AML-193 (cell line): ENCODE measurements at regions not wholly inside any gene's neighbourhood (a gene's known extent, or its start where the extent isn't known, plus 50 kb on each side); places are given as distances from the start of the nearest gene placed in this dataset.
"Not testable (repeated sequence)": the region's sequence is repeated elsewhere in the genome, so short reads cannot be mapped to it uniquely, and the experiment has no call there.

Source experiments
- DNase-seq, 2 experiments: peaks; one replicate each; lab custom pipeline; 2025; lab: John Stamatoyannopoulos, UW

- DNase-seq = no peak
Observed at GRCh38 chr17:64773386-64773835, 111.3 kb upstream of the SMURF2 start.

- DNase-seq = no peak
Observed at GRCh38 chr17:64772845-64773299, 110.8 kb upstream of the SMURF2 start.

GRCh38 chr17:64771980-64772844, 110.1 kb upstream of the SMURF2 start:
- DNase-seq = peak in 1 of 2 experiments; percentile 4

GRCh38 chr17:64769712-64770111, 107.6 kb upstream of the SMURF2 start:
- DNase-seq = no peak

- DNase-seq = no peak
Observed at GRCh38 chr17:64767269-64767997, 105.3 kb upstream of the SMURF2 start.

GRCh38 chr17:64765191-64765889, 103.2 kb upstream of the SMURF2 start:
- DNase-seq = no peak

GRCh38 chr17:64750891-64751677, 89.0 kb upstream of the SMURF2 start:
- no peak for DNase-seq

GRCh38 chr17:64750478-64750877, 88.4 kb upstream of the SMURF2 start:
- DNase-seq = no peak

- DNase-seq = no peak
Observed at GRCh38 chr17:64749306-64749705, 87.2 kb upstream of the SMURF2 start.

GRCh38 chr17:64747938-64748540, 85.9 kb upstream of the SMURF2 start:
- DNase-seq = no peak

- DNase-seq = no peak
Observed at GRCh38 chr17:64742326-64742725, 80.2 kb upstream of the SMURF2 start.

GRCh38 chr17:64741916-64742315, 79.8 kb upstream of the SMURF2 start:
- not testable (repeated sequence) for DNase-seq

GRCh38 chr17:64741038-64741641, 79.0 kb upstream of the SMURF2 start:
- DNase-seq = no peak

- no peak for DNase-seq
Observed at GRCh38 chr17:64739316-64740058, 77.4 kb upstream of the SMURF2 start.

- peak; percentile 70 to 76 for DNase-seq
Observed at GRCh38 chr17:64736804-64737492, 74.8 kb upstream of the SMURF2 start.

GRCh38 chr17:64732336-64733006, 70.4 kb upstream of the SMURF2 start:
- DNase-seq = no peak

GRCh38 chr17:64730023-64730422, 67.9 kb upstream of the SMURF2 start:
- not testable (repeated sequence) for DNase-seq

- no peak for DNase-seq
Observed at GRCh38 chr17:64729201-64729600, 67.1 kb upstream of the SMURF2 start.
